ENCODE measurements at regions not wholly inside any gene's neighbourhood (a gene's known extent, or its start where the extent isn't known, plus 50 kb on each side); places are given as distances from the start of the nearest gene placed in this dataset.
"Not testable (repeated sequence)": the region's sequence is repeated elsewhere in the genome, so short reads cannot be mapped to it uniquely, and the experiment has no call there.

DNA sequence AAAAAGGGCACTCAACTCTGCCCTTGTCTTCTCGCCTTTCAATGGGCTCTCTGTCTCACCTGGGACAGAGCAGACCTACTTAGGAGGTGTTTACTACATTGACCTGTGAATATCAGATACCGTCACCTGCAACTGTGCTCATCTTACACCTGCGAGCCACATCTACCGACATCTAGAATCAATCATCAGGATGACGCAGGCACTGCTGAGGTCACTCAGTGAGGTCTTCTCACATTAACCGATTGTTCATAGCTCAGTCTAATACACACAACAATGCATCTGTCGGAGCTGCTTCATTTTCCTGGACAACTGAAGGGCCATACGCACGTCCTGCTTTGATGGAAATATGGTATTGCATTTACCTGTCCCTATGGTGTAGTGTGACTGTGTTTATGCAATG is 211.9 kb downstream of the FGF9 start:
- no peak overlapping the region for H3K27ac Mint-ChIP-seq
- no peak for DNase-seq
- H3K9me3 Mint-ChIP-seq: no peaks in the 10 kb centered on the region
- no peaks in the 10 kb centered on the region for H3K36me3 Mint-ChIP-seq (ENCODE audit: low read depth)
- no peak overlapping the region for H3K4me3 Mint-ChIP-seq
- H3K27me3 Mint-ChIP-seq: peaks cover 9% of the 10 kb centered on the region
- H3K4me1 Mint-ChIP-seq (ENCODE audit: low read depth): no peaks in the 10 kb centered on the region

DNA sequence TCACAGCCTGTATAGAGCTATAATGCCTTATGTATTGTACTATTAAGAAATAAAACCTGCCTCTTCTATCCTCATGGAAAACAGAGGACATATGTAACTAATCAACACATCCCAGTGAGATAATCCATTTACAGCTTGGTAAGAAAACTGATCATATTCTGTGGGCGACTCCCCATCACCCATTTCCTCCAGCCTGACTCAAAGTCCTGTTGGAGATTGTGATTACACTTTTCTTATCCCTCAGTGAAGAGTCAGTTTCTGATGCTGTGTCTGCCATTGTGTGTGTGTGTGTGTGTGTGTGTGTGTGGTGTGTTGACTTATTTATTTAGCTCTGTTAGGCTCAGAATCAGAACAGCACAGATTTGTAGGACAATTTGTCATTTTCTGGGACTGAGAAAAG is 212.8 kb downstream of the FGF9 start:
- H3K4me1 Mint-ChIP-seq (ENCODE audit: low read depth): no peaks in the 10 kb centered on the region
- H3K27ac Mint-ChIP-seq: no peak overlapping the region
- H3K9me3 Mint-ChIP-seq: no peaks in the 10 kb centered on the region
- no peaks in the 10 kb centered on the region for H3K36me3 Mint-ChIP-seq (ENCODE audit: low read depth)
- no peak overlapping the region for H3K4me3 Mint-ChIP-seq
- peaks cover 9% of the 10 kb centered on the region for H3K27me3 Mint-ChIP-seq
- DNase-seq: no peak

DNA sequence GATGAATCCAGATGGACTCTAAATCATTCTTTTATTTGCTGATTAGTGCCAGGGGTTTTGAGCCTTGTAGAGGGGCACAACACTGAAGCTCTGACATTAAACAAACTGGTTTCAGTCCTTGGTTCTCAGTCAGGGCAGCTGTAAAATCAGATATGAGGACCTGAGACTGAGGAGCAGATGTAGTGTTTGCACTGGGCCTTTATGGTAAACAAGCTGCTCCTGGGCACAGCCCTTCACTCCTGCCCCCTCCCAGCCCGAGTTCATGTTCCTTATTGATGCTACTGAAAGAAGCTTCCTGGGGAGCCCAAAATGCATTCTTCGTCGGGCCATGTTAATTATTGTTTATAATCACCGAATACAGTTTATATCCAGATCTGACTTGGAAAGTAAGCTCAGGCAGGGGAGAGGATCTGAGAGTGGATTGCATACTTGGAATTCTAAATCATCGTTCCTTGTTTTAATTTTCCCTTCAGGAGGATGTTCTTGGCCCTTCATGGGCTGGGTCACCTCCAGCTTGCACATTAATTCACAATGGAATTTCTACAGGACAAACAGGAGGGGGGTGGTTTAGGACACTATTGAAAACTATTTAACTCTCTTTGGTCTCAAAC is 213.5 kb downstream of the FGF9 start:
- H3K27me3 Mint-ChIP-seq: peaks cover 9% of the 10 kb centered on the region
- no peak for DNase-seq
- H3K9me3 Mint-ChIP-seq: no peaks in the 10 kb centered on the region
- H3K4me1 Mint-ChIP-seq (ENCODE audit: low read depth): no peaks in the 10 kb centered on the region
- H3K27ac Mint-ChIP-seq: no peak overlapping the region
- no peak overlapping the region for H3K4me3 Mint-ChIP-seq
- no peaks in the 10 kb centered on the region for H3K36me3 Mint-ChIP-seq (ENCODE audit: low read depth)

DNA sequence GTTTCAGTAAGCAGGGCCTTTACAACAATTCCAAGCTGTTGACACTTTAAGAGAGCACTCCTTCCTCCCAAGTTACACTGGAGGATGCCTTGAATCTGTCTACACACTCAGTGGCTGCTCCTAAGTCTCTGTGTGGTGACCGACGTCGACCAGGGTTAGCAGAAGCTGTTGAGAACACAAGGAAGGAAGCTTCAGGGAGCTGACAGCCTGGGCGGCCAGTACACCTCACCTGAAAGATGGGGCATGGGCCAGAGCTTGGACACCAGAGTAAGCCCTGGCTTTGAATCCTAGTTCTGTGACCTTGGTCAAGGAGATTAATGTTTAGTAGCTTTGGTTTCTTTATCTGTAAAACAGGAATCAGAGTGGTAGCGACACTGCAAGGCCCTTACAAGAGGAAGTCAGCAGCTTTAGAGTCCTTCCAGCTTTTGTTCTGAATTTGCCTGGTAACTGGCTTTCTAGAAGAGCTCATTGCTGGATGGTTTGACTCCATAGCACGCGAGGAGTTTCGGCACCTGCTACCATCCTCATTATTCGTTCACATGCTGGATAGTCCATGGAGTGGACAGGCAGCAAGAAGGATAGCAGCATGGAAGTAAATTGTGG is 214.2 kb downstream of the FGF9 start:
- H3K4me3 Mint-ChIP-seq: no peak overlapping the region
- no peaks in the 10 kb centered on the region for H3K36me3 Mint-ChIP-seq (ENCODE audit: low read depth)
- H3K9me3 Mint-ChIP-seq: no peaks in the 10 kb centered on the region
- H3K27me3 Mint-ChIP-seq: peaks cover 9% of the 10 kb centered on the region
- no peaks in the 10 kb centered on the region for H3K4me1 Mint-ChIP-seq (ENCODE audit: low read depth)
- DNase-seq: no peak
- no peak overlapping the region for H3K27ac Mint-ChIP-seq

DNA sequence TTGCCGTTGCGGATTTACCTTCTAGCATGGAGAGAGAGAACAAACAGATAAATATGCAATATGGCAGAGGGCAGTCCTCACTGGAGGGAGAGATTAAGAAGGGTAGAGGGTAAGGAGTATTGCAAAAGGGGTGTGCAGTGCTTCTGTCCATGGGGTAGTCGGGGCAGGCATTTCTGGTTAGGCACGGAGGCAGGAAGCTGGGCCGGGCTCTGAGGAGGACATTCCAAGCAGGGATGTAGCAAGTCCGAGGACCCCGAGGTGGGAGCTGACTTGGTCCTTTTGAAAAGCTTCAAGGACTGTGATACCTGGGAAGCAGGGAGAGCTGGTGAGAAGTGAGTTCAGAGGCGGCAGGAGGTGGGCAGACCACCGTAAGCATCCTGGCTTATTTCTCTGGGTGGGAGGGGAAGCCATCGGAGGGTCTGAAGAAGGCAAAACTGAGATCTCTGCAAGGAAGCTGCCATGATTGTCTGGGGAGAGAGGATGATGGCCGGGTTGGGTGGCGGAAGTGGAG is 214.9 kb downstream of the FGF9 start:
- H3K27ac Mint-ChIP-seq: no peak overlapping the region
- no peak for DNase-seq
- H3K9me3 Mint-ChIP-seq: no peaks in the 10 kb centered on the region
- no peaks in the 10 kb centered on the region for H3K4me1 Mint-ChIP-seq (ENCODE audit: low read depth)
- H3K4me3 Mint-ChIP-seq: no peak overlapping the region
- peaks cover 9% of the 10 kb centered on the region for H3K27me3 Mint-ChIP-seq
- no peaks in the 10 kb centered on the region for H3K36me3 Mint-ChIP-seq (ENCODE audit: low read depth)

DNA sequence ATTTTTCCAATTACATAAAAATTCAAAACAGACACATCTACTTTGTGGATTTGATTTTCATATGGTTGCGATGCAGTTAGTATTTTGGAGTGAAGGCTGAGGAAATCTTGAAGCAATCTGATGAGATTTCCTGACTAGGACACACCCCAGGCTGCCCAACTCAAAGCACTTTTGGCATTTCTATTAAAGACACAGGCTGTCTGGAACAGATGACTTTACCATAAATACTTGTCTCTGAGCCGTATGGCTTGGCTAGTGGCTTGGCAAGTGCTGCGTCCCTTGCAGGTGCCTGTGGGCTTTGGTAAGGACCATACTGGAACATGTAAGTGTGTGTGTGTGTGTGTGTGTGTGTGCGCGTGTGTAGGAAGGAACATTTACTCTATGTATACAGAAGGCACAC is 218.8 kb downstream of the FGF9 start:
- Mint-ChIP-seq H3K9me3 (no peaks in the 10 kb centered on the region), H3K27me3 (peaks cover 9% of the 10 kb centered on the region), H3K4me3 (no peak overlapping the region), H3K27ac (no peak overlapping the region), H3K4me1 (ENCODE audit: low read depth) (no peaks in the 10 kb centered on the region), H3K36me3 (ENCODE audit: low read depth) (no peaks in the 10 kb centered on the region)
- DNase-seq: no peak

DNA sequence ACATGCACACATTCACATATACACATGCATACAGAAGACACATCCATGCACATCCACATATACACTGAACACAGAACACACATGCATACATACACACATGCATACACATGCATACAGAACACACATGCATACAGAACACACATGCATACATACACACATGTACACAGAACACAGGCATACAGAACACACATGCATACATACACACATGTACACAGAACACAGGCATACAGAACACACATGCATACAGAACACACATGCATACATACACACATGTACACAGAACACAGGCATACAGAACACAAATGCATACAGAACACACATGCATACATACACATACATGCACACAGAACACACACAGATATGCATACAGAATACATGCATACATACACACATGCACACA is 219.3 kb downstream of the FGF9 start:
- not testable (repeated sequence) for H3K27me3 Mint-ChIP-seq; H3K9me3 Mint-ChIP-seq; H3K4me1 Mint-ChIP-seq (ENCODE audit: low read depth)

DNA sequence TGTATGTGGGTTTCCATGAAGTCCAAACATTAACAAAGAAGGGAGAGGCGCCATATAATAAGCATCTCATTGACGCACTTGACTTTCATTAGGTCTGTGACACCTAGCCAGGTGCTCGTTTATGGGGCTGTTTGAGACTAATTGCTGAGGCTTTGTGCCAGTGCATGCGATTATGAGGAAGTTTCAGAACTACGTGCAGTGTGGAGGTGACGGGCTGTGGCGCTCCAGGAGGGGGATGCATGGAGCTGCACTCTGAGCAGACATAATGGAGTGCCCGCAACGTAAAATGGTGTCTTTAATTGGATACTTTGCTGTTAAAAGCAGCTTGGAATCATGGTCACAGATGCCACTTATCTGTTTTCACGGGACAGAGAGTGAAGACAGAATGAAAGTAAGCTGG is 223.2 kb downstream of the FGF9 start:
- H3K27me3 Mint-ChIP-seq: no peaks in the 10 kb centered on the region
- peaks cover 3% of the 10 kb centered on the region for H3K4me1 Mint-ChIP-seq (ENCODE audit: low read depth)
- H3K36me3 Mint-ChIP-seq (ENCODE audit: low read depth): no peaks in the 10 kb centered on the region
- H3K27ac Mint-ChIP-seq: no peak overlapping the region
- no peak overlapping the region for H3K4me3 Mint-ChIP-seq
- no peak for DNase-seq
- no peaks in the 10 kb centered on the region for H3K9me3 Mint-ChIP-seq

More for the DNA sequence above, 219.3 kb downstream of the FGF9 start:
- DNase-seq; H3K27ac Mint-ChIP-seq; H3K36me3 Mint-ChIP-seq (ENCODE audit: low read depth); H3K4me3 Mint-ChIP-seq: not testable (repeated sequence)

DNA sequence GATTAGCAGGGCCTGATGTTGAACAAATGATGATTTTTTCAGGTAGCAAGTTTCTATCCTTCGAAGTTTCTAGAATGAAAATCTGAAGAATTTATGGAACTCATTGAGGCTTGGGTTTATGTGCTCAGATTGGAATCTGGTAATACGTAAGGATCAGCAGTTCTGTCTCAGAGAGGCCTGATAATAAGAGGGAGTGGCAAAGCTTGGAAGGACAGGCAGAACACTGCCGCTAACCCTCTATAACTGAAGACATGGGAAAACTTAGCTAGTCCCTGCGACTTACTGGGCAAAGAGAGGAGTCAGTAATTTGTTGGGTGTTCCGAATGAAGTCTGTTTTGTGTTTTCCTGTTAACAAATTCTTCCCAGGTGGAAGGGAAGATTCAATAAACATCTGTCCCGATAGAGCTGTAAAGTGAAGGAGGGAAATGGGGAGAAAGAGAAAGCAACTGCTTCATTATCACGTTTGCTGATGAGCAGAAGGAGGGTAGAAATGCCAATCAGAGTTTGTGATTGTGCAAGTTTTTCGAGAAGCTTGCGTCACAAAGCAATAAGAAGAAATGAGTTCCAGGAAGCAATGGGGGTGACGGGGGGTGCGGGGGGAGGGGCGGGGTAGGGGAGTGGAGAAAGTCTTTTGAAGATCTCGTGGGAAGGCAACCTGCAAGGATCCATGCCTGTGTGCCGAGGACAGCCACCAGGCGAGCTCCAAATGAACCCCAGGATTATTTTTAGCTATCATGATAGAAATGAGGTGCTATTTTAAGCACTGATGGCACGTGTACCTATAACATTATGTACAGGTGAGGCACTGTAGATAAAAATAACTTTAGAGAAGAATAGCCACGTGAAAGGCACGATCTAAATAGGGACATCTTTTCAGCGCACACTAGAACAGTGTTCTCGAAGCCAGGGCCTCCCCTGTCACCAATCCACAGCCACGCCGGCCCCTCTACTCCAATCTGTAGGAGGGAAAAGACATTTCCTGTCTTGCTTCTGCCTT is 224.1 kb downstream of the FGF9 start:
- no peak overlapping the region for H3K27ac Mint-ChIP-seq

DNA sequence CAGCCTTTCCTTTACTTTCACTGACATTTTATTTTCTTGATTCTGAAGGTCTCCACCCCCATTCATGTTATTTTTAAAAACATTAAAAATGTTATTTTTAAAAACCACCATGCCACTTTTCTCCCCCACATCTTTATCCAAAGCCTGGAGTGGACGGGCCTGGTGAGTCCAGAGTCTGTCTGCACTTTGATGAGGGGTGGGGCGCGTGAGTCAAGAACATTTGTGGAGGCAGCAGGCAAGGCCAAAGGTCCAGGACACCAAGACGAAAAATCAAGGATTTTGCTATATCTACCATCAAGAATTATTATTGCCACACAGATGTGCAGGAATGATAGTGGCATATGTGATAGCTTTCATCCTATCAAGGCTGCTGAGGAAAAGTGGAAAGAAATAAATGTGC is 224.9 kb downstream of the FGF9 start:
- DNase-seq: no peak
- Mint-ChIP-seq H3K27me3 (no peaks in the 10 kb centered on the region), H3K27ac (no peak overlapping the region), H3K9me3 (no peaks in the 10 kb centered on the region), H3K4me1 (ENCODE audit: low read depth) (peaks cover 3% of the 10 kb centered on the region), H3K4me3 (no peak overlapping the region), H3K36me3 (ENCODE audit: low read depth) (no peaks in the 10 kb centered on the region)

More for the DNA sequence above, 224.1 kb downstream of the FGF9 start:
- H3K36me3 Mint-ChIP-seq (ENCODE audit: low read depth): no peaks in the 10 kb centered on the region
- DNase-seq: no peak
- peaks cover 3% of the 10 kb centered on the region for H3K4me1 Mint-ChIP-seq (ENCODE audit: low read depth)
- no peaks in the 10 kb centered on the region for H3K27me3 Mint-ChIP-seq
- no peak overlapping the region for H3K4me3 Mint-ChIP-seq
- no peaks in the 10 kb centered on the region for H3K9me3 Mint-ChIP-seq

DNA sequence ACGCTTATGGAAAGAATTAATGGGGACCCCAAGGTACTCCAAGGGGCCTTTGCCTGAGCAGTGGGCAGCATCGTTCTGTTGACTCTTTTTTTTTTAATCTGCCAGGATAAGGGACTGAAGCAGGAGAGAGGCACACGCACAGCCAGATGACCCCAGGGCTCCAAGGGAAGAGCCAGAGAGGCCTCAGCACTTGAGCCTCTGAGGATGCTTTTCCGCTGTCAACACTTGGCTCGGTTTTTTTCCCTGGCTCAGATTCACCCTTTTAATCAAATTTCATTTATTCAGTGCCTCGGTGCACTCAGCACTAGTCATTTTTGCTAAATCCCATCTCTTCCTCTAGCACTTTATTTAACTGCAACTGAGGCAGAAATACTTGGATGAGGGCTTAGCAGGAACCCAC is 226.3 kb downstream of the FGF9 start:
- Mint-ChIP-seq H3K4me1 (ENCODE audit: low read depth) (peaks cover 3% of the 10 kb centered on the region), H3K27ac (no peak overlapping the region), H3K27me3 (no peaks in the 10 kb centered on the region), H3K36me3 (ENCODE audit: low read depth) (no peaks in the 10 kb centered on the region), H3K9me3 (no peaks in the 10 kb centered on the region), H3K4me3 (no peak overlapping the region)
- DNase-seq: no peak

DNA sequence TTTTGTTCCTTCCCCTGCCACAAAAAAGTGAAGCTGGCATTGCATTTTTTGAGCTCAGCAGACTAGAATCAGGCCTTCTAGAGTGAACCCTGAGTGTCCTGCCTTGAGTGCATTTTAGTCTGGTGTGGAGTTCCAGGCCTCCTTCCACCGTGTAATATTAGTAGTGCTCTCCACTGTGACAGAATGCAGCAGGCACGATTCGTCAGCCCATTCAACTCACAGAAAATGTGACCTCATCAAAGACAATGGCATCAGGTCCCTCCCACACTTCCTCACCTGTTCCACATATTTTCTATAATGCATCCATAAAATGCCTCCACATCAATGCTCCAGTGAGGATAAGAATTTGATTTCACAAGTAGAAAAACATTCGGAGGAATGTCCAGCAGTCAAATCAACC is 227.6 kb downstream of the FGF9 start:
- Mint-ChIP-seq H3K27me3 (no peaks in the 10 kb centered on the region), H3K36me3 (ENCODE audit: low read depth) (no peaks in the 10 kb centered on the region), H3K27ac (no peak overlapping the region), H3K4me1 (ENCODE audit: low read depth) (peaks cover 3% of the 10 kb centered on the region), H3K4me3 (no peak overlapping the region), H3K9me3 (no peaks in the 10 kb centered on the region)
- DNase-seq: no peak

DNA sequence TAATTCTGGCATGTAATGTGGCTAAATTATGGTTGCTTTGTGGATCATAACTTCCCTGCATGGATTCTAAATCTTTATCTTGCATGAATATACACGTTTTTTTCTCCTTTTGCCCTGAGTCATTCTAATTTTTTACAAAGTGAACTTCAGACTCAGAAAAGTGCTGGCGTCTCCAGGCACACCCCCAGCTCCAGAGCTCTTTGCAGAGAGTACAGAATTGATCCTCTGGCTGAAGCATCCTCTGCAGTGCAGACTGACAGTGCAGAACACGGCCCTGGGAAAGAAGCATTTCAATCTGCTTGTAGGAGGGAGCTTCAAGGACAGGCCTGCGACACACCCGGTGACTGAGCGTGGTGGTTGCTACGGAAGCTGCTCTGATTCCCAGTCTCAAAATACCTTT is 228.1 kb downstream of the FGF9 start:
- H3K9me3 Mint-ChIP-seq: no peaks in the 10 kb centered on the region
- H3K36me3 Mint-ChIP-seq (ENCODE audit: low read depth): no peaks in the 10 kb centered on the region
- no peaks in the 10 kb centered on the region for H3K27me3 Mint-ChIP-seq
- no peak for DNase-seq
- peaks cover 3% of the 10 kb centered on the region for H3K4me1 Mint-ChIP-seq (ENCODE audit: low read depth)
- no peak overlapping the region for H3K4me3 Mint-ChIP-seq
- no peak overlapping the region for H3K27ac Mint-ChIP-seq

DNA sequence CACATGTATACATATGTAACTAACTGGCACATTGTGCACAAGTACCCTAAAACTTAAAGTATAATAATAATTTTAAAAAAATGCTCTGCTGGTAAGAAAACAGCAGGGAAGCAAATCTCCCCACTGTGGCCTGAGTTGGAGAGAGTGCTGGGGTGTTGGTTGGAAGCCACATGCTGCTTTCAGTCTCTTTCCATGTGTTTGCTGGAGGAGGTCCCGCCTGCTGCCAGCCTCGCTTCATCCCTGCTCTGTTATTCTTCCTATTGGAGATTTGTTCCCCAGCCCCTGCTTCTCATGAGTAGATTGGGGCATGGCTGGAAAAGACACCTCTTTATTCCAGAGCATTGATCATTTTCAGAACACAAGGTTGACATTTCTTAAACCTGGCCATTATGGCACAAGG is 230.5 kb downstream of the FGF9 start:
- H3K27me3 Mint-ChIP-seq: no peaks in the 10 kb centered on the region
- no peaks in the 10 kb centered on the region for H3K9me3 Mint-ChIP-seq
- H3K27ac Mint-ChIP-seq: no peak overlapping the region
- no peaks in the 10 kb centered on the region for H3K4me1 Mint-ChIP-seq (ENCODE audit: low read depth)
- DNase-seq: no peak
- H3K36me3 Mint-ChIP-seq (ENCODE audit: low read depth): no peaks in the 10 kb centered on the region
- no peak overlapping the region for H3K4me3 Mint-ChIP-seq
